Ishikawa (cell line): ENCODE measurements at regions not wholly inside any gene's neighbourhood (a gene's known extent, or its start where the extent isn't known, plus 50 kb on each side); places are given as distances from the start of the nearest gene placed in this dataset.

Experiments used
- CEBPB ChIP-seq: IDR thresholded peaks from 2 replicates; pipeline ENCODE4 v1.6.1; 2012
- CREB1 ChIP-seq: IDR thresholded peaks from 2 replicates; pipeline ENCODE4 v1.6.1; 2012; ENCODE audit warnings: low read depth
- EGR1 ChIP-seq: IDR thresholded peaks from 2 replicates; pipeline ENCODE4 v1.6.1; 2012
- EP300 ChIP-seq: IDR thresholded peaks from 2 replicates; pipeline ENCODE4 v1.6.1; 2012; ENCODE audit warnings: borderline replicate concordance
- FOXM1 ChIP-seq: IDR thresholded peaks from 2 replicates; pipeline ENCODE4 v1.6.1; 2012; ENCODE audit warnings: low read depth, borderline replicate concordance
- NFIC ChIP-seq: IDR thresholded peaks from 2 replicates; pipeline ENCODE4 v1.6.1; 2012
- RAD21 ChIP-seq: IDR thresholded peaks from 2 replicates; pipeline ENCODE4 v1.6.1; 2012; ENCODE audit warnings: low read depth
- TAF1 ChIP-seq: IDR thresholded peaks from 2 replicates; pipeline ENCODE4 v1.6.1; 2012; ENCODE audit warnings: low read depth, mild to moderate bottlenecking
- TCF12 ChIP-seq: IDR thresholded peaks from 2 replicates; pipeline ENCODE4 v1.6.1; 2012; ENCODE audit warnings: low read depth
- TEAD4 ChIP-seq: IDR thresholded peaks from 2 replicates; pipeline ENCODE4 v1.6.1; 2012
- YY1 ChIP-seq: IDR thresholded peaks from 2 replicates; pipeline ENCODE4 v1.6.1; 2012; ENCODE audit warnings: low read depth
- ZBTB7A ChIP-seq: IDR thresholded peaks from 2 replicates; pipeline ENCODE4 v1.6.1; 2012; ENCODE audit warnings: low read depth
- TF ChIP-seq, protein P1 (sequence below): IDR thresholded peaks from 2 replicates; pipeline ENCODE4 v1.6.1; 2012
- TF ChIP-seq, protein P2 (sequence below): IDR thresholded peaks from 2 replicates; pipeline ENCODE4 v1.6.1; 2012
- TF ChIP-seq, protein P3 (sequence below): IDR thresholded peaks from 2 replicates; pipeline ENCODE4 v1.6.1; 2012; ENCODE audit warnings: low read depth, mild to moderate bottlenecking

DNA sequence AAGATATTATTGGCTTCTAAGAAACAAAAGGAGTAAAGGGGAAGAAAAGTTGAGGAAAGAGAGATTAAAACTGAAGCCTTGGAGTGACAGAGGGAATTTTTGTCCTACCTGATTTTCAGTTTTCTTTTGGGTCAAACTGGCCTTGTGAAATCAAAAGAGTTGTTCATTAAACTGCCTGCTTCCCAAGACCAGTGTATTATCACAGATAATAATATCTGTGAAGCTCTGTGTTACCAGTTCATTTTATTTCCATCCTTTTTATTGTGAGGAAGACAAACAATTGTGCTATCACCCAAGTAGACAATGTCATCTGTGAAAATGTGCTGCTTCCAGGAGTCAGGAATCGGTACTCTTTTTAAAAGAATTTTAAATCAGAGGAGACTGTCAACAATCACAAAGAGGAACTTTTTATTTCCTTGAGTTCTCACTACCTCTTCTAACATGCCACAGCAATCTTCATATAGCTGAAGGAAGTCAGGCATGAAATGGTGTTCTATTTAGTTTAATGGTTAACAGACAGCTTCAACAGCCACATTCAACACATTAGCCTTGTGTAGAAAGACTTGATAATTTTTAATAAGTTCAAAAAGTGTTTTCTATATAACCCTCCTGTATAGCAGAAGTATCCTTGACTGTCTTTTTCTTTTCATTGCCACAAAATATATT lies 554.8 kb downstream of the PIK3C3 start:
- TF ChIP-seq NFIC, result no peak
- no peak for TF ChIP-seq TAF1
- TF ChIP-seq EGR1, result no peak
- no peak for TF ChIP-seq TEAD4
- no peak for TF ChIP-seq TCF12
- TF ChIP-seq, protein P1, sequence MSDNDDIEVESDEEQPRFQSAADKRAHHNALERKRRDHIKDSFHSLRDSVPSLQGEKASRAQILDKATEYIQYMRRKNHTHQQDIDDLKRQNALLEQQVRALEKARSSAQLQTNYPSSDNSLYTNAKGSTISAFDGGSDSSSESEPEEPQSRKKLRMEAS, result no peak
- TF ChIP-seq EP300, result no peak
- TF ChIP-seq YY1, result no peak
- TF ChIP-seq RAD21, result no peak
- no peak for TF ChIP-seq CEBPB
- no peak for TF ChIP-seq FOXM1
- no peak for TF ChIP-seq ZBTB7A
- TF ChIP-seq, protein P2, sequence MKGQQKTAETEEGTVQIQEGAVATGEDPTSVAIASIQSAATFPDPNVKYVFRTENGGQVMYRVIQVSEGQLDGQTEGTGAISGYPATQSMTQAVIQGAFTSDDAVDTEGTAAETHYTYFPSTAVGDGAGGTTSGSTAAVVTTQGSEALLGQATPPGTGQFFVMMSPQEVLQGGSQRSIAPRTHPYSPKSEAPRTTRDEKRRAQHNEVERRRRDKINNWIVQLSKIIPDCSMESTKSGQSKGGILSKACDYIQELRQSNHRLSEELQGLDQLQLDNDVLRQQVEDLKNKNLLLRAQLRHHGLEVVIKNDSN, result no peak
- no peak for TF ChIP-seq CREB1

DNA sequence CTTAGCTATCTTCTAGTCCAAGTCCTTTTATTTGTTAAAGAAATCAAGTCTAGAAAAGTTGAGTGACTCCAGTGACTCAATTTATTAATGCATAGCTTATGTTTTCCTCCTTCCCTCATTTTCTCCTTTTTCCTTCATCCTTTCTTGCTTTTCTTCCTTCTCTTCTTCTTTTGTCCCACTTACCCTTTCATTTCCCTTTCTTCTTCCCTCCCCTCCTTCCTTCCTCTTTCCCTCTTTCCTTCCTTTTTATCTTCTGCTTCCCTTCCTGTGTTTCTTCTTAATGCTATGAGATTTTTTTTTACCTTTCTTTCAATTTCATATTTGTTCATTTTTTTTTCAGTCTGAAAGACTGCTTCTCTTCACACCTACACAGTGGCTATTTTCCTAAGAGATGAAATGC lies 555.5 kb downstream of the PIK3C3 start:
- no peak for TF ChIP-seq CREB1
- TF ChIP-seq CEBPB, result no peak
- TF ChIP-seq, protein P2, result no peak
- no peak for TF ChIP-seq EP300
- TF ChIP-seq, protein P3, sequence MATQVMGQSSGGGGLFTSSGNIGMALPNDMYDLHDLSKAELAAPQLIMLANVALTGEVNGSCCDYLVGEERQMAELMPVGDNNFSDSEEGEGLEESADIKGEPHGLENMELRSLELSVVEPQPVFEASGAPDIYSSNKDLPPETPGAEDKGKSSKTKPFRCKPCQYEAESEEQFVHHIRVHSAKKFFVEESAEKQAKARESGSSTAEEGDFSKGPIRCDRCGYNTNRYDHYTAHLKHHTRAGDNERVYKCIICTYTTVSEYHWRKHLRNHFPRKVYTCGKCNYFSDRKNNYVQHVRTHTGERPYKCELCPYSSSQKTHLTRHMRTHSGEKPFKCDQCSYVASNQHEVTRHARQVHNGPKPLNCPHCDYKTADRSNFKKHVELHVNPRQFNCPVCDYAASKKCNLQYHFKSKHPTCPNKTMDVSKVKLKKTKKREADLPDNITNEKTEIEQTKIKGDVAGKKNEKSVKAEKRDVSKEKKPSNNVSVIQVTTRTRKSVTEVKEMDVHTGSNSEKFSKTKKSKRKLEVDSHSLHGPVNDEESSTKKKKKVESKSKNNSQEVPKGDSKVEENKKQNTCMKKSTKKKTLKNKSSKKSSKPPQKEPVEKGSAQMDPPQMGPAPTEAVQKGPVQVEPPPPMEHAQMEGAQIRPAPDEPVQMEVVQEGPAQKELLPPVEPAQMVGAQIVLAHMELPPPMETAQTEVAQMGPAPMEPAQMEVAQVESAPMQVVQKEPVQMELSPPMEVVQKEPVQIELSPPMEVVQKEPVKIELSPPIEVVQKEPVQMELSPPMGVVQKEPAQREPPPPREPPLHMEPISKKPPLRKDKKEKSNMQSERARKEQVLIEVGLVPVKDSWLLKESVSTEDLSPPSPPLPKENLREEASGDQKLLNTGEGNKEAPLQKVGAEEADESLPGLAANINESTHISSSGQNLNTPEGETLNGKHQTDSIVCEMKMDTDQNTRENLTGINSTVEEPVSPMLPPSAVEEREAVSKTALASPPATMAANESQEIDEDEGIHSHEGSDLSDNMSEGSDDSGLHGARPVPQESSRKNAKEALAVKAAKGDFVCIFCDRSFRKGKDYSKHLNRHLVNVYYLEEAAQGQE, result no peak

DNA sequence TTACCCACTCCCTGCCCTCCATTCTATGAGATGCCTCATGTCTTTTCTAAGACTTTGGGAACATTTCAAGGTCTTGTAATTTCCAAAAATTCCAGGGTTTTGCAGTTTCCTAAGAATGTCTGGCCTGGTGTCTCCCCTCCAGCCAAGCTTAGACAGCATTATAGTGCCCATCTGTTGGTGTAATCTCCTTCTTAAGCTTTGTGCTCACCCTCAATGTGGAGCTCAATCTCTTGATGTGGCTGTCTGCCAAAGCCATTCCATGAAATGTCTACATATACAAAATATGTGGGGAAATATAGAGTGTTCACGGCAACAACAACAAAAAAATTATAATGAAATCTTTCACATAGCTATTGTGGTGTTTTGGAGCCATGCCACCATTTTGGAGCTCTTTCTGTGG lies 558.4 kb downstream of the PIK3C3 start:
- TF ChIP-seq YY1, result no peak
- TF ChIP-seq, protein P3, result no peak
- TF ChIP-seq NFIC, result no peak
- TF ChIP-seq TCF12, result no peak
- TF ChIP-seq FOXM1, result no peak
- TF ChIP-seq EGR1, result no peak
- no peak for TF ChIP-seq TEAD4
- TF ChIP-seq, protein P1, result no peak
- no peak for TF ChIP-seq RAD21
- no peak for TF ChIP-seq TAF1
- TF ChIP-seq CEBPB, result no peak
- no peak for TF ChIP-seq CREB1
- TF ChIP-seq, protein P2, result no peak

DNA sequence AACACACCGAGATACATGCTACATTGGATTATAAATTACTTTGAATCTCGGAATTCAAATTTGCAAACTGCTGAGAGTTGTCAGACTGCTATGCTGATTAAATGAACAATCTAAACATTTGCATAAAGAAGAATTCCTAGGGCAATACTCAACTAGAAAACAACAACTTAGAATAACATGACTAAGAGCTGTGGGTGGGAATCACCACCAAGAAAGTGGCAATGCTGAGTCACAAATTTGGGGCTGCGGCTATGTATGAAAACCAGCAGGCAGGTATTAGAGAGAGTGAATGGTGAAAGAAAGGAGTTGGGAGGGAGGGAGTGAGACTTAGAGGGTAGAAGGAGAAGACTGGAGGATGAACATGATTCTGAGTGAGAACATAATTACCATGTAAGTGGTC lies 559.5 kb downstream of the PIK3C3 start:
- TF ChIP-seq TAF1, result no peak

DNA sequence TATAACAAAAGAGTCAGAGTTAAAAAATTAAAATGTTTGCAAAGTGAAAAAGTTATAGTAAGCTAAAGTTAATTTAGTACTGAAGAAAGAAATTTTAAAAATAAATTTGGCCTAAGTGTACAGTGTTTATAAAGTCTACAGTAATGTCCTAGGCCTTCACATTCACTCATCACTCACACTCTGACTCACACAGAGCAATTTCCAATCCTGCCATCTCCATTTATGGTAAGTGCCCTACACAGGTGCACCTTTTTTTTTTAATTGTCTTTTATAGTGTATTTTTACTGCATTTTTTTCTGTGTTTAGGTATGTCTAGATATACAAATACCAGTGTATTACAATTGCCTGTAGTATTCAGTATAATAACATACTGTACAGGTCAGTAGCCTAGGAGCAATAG lies 562.9 kb downstream of the PIK3C3 start:
- no peak for TF ChIP-seq YY1
- no peak for TF ChIP-seq CEBPB
- no peak for TF ChIP-seq NFIC
- no peak for TF ChIP-seq ZBTB7A
- TF ChIP-seq, protein P1, result no peak
- TF ChIP-seq TEAD4, result no peak
- TF ChIP-seq, protein P2, result no peak
- TF ChIP-seq EP300, result no peak
- TF ChIP-seq, protein P3, result no peak
